ENCODE measurements at regions not wholly inside any gene's neighbourhood (a gene's known extent, or its start where the extent isn't known, plus 50 kb on each side); places are given as distances from the start of the nearest gene placed in this dataset.

- TF ChIP-seq POLR2A (IDR thresholded peaks at IDR 0.05; ENCODE audit: low read depth, low read length), result no peak
- TF ChIP-seq TAF1 (IDR thresholded peaks at IDR 0.05; ENCODE audit: low read depth, low read length), result no peak
- no peak for TF ChIP-seq POLR2AphosphoS5 (IDR thresholded peaks at IDR 0.05; ENCODE audit: low read depth, low read length)
- no peak for TF ChIP-seq POU2F2 (IDR thresholded peaks at IDR 0.05; ENCODE audit: low read depth, low read length)
- no peak for TF ChIP-seq PAX5 (IDR thresholded peaks at IDR 0.05; ENCODE audit: insufficient read depth, low read length, severe bottlenecking)
Measured at GRCh38 chr14:97959251-97959650, 1162.1 kb downstream of the VRK1 start.

Measured in GM12891 (cell line).